ENCODE measurements at regions not wholly inside any gene's neighbourhood (a gene's known extent, or its start where the extent isn't known, plus 50 kb on each side); places are given as distances from the start of the nearest gene placed in this dataset.
"Not testable (repeated sequence)": the region's sequence is repeated elsewhere in the genome, so short reads cannot be mapped to it uniquely, and the experiment has no call there.

DNA sequence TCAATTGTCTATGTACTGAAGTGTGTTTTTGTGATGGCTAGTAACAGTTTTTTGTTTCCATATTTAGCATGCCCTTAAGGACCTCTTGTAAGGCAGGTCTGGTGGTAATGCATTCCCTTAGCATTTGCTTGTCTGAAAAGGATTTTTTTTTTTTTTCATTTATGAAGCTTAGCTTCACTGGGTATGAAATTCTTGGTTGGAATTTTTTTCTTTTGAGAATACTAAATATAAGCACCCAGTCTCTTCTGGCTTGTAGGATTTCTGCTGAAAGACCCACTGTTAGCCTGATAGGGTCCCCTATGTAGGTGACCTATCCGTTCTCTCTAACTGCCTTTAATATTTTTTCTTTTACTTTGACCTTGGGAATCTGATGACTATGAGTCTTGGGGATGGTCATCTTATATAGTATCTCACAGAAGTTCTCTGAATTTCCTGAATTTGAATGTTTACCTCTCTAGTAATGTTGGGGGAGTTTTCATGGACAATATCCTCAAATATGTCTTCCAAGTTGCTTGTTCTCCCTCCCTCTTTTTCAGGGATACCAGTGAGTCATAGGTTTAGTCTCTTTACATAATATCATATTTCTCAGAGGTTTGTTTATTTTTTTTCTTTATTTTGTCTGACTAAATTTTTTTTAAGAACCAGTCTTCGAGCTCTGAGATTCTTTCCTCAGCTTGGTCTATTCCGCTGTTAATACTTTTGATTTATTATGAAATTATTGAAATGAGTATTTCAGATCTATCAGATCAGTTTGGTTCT, 157.1 kb upstream of the PGRMC2 start:
- DNase-seq = no peak

GRCh38 chr4:128440923-128441322, 153.3 kb upstream of the PGRMC2 start:
- no peak for DNase-seq

DNA sequence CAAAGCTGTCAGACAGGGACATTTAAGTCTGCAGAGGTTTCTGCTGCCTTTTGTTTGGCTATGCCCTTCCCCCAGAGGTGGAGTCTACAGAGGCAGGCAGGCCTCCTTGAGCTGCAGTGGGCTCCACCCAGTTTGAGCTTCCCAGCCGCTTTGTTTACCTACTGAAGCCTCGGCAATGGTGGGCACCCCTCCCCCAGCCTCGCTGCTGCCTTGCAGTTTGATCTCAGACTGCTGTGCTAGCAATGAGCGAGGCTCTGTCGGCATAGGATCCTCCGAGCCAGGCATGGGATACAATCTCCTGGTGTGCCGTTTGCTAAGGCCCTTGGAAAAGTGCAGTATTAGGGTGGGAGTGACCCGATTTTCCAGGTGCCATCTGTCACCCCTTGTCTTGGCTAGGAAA, 149.4 kb upstream of the PGRMC2 start:
- not testable (repeated sequence) for DNase-seq

DNA sequence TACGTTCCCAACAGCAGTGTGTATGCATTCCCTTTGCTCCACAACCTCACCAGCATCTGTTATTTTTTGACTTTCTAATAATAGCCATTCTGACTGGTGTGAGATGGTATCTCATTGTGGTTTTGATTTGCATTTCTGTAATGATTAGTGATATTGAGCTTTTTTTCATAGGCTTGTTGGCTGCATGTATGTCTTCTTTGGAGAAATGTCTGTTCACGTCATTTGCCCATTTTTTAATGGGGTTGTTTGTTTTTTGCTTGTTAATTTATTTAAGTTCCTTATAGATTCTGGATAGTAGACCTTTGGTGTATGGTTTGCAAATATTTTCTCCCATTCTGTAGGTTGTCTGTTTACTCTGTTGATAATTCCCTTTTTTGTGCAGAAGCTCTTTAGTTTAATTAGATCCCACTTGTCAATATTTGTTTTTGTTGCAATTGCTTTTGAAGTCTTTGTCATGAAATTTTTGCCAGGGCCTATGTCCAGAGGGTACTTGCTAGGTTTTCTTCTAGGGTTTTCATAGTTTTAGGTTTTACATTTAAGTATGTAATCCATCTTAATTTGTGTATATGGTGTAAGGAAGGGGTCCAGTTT, 141.5 kb upstream of the PGRMC2 start:
- DNase-seq = not testable (repeated sequence)

DNA sequence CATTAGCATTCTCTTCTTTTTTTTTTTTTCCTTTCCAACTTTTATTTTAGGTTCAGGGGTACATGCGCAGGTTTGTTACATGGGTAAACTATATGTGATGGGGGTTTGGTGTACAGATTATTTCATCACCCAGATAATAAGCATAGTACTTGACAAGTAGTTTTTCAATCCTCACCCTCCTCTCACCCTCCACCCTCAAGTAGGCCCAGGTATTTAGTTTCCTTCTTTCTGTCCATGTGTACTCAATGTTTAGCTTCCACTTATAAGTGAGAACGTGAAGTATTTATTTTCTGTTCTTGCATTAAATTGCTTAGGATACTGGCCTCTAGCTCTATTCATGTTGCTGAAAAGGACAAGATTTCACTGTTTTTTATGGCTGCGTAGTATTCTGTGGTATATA, 140.8 kb upstream of the PGRMC2 start:
- DNase-seq = no peak

DNA sequence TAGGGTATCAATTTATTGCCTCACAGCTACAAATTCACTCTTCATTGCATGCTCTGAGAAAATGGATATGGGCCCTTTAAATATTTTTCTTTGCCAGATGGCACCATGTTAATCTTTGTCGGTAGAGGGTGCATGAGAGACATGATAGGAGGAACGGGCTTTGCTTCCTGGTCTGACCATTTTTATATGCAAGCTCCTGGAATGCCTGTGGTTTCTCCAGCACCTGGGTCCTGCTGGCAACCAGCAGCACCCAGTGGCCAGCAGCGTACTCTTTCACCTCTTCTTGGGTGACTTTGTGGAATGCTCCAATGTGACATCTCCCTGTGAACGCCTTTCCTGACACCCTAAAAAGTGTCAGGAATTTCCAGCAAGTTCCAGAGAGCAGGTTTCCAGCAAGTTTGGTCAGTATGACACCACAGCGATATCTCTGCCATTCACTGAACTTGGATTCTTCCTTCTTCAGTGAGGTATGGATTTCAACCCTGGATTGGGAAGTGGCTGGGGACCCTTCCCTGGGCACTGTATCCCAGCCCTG, 140.3 kb upstream of the PGRMC2 start:
- peak; percentile 16 for DNase-seq

DNA sequence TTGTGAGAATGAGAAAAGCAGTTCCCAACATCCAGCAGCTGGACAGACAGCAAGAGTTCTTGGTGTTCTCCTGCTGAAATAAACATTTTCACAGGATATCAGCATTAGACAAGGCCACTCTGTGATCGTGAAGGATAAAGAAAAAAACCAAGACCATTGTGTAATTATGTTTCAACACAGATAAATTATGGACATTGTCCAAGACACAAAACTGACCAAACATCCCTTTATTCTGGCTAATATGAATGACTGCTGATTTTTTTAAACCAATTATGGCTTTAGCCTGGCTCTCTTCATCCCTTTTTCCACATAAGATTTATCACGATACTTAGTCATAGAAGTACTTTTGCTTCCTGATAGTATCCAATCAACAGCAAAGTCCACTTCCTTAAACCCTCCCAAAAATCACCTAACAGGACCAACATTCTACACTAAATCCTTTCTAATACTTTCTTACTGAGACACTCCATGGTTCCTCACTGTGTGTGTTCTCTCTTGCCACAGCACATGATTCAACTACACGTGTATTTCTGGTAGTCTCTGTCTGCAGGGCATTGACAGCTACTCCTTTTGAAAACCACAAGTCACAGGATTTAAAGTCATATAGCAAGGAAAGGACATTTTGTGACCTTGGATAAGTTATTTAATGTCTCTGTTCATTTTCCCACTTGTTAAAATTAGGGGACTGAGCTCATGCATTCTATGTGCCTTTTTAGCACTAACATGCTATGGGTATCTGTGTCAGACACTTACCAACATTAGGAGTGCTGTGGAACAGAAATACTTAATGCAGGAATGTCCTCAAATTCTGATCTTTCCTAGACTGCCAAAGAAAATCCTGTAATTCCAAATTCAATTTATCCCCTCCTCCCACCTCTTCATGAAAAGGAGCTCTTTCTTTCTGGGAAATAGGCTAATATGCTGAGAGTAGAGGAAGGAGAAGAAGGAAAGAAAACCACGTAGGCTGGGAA, 137.2 kb upstream of the PGRMC2 start:
- peak; percentile 28 for DNase-seq

DNA sequence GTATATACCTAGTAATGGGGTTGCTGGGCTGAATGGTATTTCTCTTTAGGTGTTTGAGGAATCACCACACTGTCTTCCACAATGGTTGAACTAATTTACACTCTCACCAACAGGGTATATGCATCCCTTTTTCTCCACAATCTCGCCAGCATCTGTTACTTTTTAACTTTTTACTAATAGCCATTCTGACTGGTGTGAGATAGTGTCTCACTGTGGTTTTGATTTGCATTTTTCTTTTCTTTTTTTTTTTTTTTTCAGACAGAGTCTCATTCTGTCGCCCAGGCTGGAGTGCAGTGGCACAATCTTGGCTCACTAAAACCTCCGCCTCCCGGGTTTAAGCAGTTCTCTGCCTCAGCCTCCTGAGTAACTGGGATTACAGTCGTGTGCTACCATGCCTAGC, 134.7 kb upstream of the PGRMC2 start:
- DNase-seq = not testable (repeated sequence)

GRCh38 chr4:128416921-128417320, 129.3 kb upstream of the PGRMC2 start:
- no peak for DNase-seq

GRCh38 chr4:128410037-128410436, 122.4 kb upstream of the PGRMC2 start:
- no peak for DNase-seq

DNA sequence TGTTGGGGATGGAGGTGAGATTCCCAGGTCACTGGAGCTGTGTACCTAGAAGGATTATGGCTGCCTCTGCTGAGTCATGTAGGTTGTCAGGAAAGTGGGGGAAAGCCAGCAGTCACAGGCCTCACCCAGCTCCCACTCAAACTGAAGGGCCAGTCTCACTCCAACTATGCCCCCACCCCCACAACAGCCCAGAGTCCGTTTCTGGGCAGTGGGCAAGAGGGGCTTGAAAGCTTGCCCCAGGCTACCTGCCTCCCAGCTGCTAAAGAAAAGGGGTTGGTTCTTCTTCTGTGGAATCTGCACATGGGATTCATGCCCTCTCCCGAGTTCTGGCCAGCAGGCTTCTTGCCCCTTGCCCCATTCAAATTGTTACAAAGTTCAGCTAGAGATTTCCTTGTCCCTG, 116.0 kb upstream of the PGRMC2 start:
- DNase-seq = no peak

GRCh38 chr4:128394778-128395177, 107.2 kb upstream of the PGRMC2 start:
- no peak for DNase-seq

DNA sequence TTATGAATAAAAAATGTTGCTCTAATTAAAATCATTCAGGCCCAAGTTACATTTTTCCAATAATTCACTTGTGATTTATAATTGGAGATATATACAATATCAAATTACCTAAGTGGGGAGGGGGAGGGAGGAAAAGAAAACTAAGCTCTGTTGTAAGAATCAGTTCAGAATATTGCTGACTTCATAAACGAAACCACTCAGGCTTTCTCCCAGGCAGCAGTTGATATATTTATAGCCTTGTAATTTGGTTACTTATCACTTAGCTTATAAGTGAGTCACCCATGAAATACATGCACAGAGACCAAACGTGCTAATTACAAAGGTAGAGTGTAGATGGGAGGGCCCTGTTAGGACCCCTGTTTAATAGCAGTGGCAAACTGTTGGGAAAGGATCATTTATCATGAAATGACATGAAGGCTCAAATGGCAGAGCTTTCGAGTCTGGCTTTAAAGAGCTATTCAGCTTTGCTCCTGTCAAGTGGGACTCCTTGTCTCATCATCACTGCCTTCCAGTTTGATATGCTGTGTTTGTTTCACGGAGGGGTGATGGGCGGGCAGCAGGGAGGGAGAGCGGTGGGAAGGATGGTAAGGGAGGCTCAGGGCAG, 105.6 kb upstream of the PGRMC2 start:
- no peak for DNase-seq

DNA sequence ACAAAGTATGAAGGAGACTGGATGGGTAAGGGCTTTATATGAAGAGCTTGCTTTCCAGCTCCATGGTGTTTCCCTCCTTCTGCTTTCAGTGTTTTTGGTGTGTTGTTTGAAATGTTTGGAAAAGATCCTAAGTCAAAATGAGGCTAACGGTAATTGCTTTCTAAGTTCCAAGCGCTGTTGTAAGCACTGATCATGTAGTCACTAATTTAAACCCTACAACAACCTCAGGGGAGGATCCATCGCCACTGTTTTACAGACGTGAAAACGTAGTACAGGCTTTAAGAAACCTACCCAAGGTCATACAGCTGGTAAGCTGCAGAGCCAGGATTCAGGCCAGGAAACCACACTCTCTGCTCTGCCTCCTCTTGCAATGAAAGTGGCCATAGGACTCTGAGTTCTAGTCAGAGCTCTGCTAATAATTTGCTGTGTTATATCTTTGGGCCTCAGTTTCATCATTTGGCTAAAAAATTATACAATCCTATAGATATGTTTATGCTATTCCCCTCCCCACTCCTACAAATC, 102.9 kb upstream of the PGRMC2 start:
- no peak for DNase-seq

DNA sequence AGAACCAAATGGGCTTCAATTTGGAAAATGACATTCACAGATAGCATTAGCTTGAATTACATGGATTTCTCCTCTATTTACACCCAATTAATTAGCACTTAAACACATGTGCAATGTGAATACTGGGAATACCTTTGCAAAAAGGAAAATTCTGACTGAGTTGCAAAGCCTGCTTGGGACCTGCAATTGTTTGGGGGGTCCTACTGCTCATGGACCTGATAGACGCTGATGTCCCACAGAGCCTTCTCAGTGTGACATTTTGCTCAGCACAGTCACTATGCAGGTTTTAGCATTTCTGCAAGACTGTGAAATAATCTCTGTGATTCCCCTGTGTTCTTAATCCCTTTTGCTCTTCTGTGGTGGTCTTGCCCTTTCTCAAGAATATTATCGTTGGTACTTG, 101.2 kb upstream of the PGRMC2 start:
- no peak for DNase-seq

- no peak for DNase-seq
Observed at GRCh38 chr4:128388352-128388630, 100.7 kb upstream of the PGRMC2 start.

DNA sequence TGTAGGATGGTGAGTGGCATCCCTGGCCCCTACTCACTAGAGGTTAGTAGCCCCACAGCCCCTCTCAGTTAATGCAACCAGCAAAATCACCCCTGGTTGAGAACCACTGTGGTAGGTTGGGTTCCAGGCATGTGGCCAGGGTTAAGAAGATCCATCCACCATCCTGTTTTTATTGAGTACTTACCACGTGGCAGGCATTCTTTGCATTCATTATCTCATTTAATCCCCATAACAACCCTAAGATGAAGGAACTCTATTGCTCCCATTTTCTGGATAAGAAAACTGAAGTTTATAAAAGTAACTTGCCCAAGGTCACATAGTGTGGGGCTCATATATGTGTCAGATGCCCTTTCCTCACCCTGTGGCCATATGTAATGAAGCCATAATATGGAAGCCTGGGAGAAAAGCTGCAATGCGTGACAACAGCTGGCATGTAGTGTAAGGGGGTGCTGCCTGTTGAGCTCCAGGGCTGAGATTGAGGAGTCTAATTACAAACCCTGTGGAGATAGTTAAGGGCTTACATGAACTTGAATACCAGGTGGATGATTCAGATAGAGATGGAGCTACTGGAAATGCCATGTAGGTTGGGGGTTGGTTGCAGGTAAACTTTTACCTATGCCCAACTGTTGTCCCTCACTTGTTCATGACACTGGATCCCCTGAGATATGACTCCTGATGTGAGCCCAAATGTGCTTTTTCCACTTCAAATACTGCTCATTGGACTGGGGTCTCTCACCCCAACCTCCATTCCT, 100.2 kb upstream of the PGRMC2 start:
- no peak for DNase-seq

- DNase-seq = peak; percentile 52
Observed at GRCh38 chr4:128386761-128387599, 99.4 kb upstream of the PGRMC2 start.

GRCh38 chr4:128385683-128386304, 98.2 kb upstream of the PGRMC2 start:
- peak; percentile 40 for DNase-seq

GRCh38 chr4:128384765-128385598, 97.4 kb upstream of the PGRMC2 start:
- no peak for DNase-seq
